GM19043 (cell line): ENCODE measurements at regions not wholly inside any gene's neighbourhood (a gene's known extent, or its start where the extent isn't known, plus 50 kb on each side); places are given as distances from the start of the nearest gene placed in this dataset.
"Not testable (repeated sequence)": the region's sequence is repeated elsewhere in the genome, so short reads cannot be mapped to it uniquely, and the experiment has no call there.

Source experiments
- ATAC-seq: cut with Tn5 transposase; IDR thresholded peaks from one replicate; pipeline ENCODE4 v1.9.1; 2021; ENCODE audit warnings: low read depth; ENCODE audit not compliant: unreplicated experiment

DNA sequence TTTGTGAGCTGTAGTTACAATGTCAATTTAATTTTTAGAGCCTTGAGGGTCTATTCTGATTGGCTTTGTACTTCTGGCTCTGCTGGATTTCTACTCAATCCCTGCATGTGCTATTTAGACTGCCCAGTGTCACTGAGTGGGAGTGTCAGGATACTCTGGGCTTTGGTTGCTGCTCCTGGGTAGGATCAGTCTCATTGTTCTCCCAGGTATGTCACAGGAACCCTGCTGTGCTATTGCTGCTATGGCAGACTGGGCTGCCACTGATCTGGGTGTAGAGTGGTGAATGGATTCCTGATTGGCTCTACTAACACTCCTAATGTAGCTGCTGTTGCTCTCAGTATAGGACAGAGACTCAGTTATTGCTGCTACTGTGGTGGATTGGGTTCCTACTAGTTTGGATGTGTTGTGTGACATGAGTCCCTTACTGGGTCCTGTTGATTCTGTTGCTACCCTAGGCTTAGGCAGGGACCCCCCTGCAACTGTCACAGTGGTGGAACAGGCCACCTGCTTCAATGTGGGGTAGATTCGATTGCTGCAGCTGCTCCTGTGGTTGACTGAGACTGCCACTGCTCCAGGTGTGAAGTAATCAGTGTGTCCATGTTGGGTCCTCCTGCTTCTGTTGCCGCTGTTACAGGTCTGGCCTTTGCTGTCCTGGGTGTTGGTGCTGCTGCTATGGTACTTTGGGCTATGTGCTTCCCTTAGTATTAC, 707.8 kb upstream of the AMOT start:
- ATAC-seq, result no peak

- no peak for ATAC-seq
Observed at GRCh38 chrX:113545040-113545439, 704.4 kb upstream of the AMOT start.

GRCh38 chrX:113539599-113540356, 699.1 kb upstream of the AMOT start:
- no peak for ATAC-seq

- no peak for ATAC-seq
Observed at GRCh38 chrX:113529426-113530013, 688.9 kb upstream of the AMOT start.

- ATAC-seq, result peak; percentile 98
Observed at GRCh38 chrX:113522814-113523213, 682.2 kb upstream of the AMOT start.

DNA sequence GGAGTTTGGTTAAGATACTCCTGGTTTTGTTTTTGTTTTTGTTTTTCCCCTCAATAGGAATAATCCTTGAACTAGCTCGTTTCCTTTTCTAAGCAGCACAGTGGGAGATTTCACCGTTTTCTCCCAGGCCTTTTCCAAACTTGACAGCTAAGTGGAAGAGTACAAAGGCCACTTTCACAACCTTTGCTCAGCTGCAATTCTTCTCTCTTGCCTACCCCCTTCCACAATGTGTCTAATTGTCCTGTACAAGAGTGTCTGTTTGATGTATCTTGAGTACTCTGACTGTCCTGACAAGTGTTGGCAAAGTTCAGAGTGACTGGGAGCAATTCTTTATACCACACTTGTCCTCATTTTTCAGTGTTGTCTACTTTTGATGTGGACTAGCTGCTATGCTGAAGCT, 674.3 kb upstream of the AMOT start:
- no peak for ATAC-seq

DNA sequence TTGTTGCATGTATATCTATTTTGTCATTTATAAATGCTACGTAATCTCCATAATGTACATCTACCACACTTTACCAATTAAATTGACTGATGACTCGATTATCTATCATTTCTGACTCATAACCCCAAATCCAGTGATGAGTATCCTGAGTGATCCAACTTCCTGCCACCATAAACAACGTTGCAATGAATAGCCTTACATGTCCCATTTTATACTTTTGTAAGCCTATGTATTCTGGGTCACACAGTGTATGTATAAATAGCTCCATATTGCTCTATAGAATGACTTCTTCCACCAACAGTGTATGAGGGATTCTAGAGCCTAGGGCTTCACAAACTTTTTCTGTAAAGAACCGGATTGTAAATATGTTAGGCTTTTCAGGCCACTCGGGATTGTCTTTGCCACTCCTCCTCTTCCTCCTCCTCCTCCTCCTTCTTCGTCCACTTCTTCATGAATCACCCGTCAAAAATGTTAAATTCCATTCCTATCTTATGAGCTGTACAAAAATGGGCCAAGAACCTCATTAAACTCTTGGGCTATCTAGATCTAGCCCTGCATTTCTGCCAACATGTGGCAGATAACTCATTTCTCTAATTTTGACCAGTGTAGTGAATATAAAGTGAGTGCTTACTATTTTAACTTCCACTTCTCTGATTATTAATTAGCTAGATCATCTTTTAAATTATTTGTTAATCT, 672.2 kb upstream of the AMOT start:
- no peak for ATAC-seq

DNA sequence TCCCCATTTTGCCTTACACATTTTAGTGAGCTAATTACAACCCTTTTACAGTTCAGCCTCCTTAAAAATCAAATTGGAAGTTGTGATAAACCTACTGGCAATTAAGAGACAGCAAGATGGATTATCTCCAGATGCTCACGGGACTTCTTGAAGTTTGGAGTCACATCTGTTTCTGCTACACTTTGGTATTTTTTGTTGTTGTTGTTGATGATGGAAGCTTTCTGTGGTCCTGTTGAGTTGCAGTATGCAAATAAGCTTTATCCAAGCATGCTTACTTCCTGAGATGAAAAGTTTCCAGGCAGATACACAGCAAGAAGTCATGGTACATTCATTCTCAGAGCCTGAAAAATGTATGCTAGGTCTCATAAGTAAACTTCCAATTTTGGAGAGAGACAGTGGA, 670.0 kb upstream of the AMOT start:
- no peak for ATAC-seq

GRCh38 chrX:113492895-113493294, 652.3 kb upstream of the AMOT start:
- no peak for ATAC-seq

DNA sequence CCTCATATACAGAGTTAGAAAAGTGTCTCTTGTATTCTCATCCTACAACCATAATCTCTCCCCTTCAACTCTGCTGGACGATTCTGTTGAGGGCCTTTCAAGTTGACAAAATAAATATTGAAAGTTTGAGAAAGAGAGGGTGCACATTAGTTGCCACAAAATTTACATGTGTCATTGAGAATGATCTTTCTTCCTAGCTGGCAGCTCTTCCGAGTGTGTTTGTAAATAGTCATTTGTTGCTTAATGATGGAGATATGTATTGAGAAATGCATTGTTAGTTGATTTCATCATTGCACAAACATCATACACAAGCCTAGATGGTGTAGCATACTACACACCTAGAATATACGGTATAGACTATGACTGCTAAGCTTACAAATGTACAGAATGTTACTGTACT, 632.8 kb upstream of the AMOT start:
- no peak for ATAC-seq

DNA sequence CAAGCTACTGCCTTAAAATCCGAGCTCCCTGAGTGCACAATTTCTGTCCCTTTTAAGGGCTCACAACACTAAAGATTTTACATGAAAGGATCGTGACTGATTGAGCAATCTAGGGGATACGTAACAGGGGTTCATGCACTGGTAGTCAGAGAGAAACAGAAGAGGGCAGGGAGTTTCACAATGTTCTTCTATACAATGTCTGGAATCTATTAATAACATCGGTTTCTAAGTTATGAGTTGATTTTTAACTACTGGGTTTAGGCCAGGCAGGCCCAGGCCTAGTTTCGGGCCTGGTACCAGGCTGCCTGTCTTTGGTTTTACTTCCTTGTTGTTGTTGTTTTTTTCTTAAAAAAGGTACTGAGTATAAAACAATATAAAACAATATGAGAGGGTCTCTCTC, 632.4 kb upstream of the AMOT start:
- not testable (repeated sequence) for ATAC-seq

- ATAC-seq, result no peak
Observed at GRCh38 chrX:113470166-113470565, 629.5 kb upstream of the AMOT start.

- ATAC-seq, result no peak
Observed at GRCh38 chrX:113457719-113458118, 617.1 kb upstream of the AMOT start.

- no peak for ATAC-seq
Observed at GRCh38 chrX:113455582-113455981, 615.0 kb upstream of the AMOT start.

DNA sequence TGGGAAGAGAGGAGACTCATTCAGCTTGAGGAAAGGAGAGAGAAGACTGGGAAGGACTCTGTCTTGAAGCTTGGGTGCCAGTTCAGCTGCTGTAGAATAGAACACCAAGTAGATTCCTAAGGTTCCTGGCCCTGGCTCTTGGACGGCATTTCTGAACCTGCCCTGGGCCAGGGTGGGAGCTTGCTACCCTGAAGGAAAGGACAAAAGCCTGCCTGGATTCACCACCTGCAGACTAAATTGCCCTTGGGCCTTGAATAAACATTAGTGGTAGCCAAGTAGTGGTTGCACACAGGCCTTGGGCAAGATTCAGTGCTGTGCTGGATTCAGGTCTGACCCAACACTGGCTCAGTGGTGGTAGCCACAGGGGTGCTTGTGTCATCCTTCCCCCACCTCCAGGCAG, 588.4 kb upstream of the AMOT start:
- ATAC-seq, result no peak

GRCh38 chrX:113422323-113422722, 581.7 kb upstream of the AMOT start:
- ATAC-seq, result no peak

DNA sequence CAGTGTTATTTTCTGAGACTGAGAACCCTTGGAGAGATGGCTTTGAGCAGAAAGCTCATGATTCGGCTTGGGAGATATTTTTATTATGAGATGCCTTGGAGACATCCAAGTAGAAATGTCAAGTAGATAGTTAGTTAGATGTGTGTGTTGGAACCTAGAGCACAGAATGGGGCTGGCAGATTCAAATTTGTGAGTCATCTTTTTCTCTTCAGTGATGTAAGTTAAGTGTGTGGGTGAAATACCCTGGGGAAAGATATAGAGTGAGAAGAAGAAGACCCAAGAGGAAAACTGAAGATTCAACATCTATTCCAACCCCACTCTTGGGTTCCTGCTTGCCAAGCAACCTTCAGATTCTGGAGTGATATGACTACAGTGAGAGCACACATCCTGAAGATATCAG, 580.8 kb upstream of the AMOT start:
- ATAC-seq, result no peak

GRCh38 chrX:113412106-113412505, 571.5 kb upstream of the AMOT start:
- ATAC-seq, result no peak

DNA sequence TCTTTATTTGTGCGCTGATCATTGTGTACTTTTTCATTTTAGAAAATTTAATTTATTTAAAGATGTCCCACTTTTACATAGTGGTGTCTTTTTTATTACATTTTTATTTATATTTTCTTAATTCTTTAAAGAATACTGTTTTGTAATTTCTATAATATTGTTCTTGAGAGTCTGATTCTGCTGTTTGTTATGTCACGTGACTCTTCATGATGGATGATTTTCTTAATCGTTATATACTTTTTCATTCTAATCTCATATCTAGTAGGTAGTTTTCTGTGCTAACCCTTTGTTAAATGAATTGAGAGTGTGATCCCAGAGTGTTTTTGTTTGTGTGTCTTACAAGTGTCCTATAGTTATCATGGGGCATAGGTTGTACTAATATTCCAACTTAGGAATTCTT, 568.2 kb upstream of the AMOT start:
- no peak for ATAC-seq

GRCh38 chrX:113400193-113400704, 559.6 kb upstream of the AMOT start:
- no peak for ATAC-seq
